ENCODE measurements at regions not wholly inside any gene's neighbourhood (a gene's known extent, or its start where the extent isn't known, plus 50 kb on each side); places are given as distances from the start of the nearest gene placed in this dataset.

- Histone ChIP-seq H3K27me3 (replicated peaks in 1 of 2; ENCODE audit: control insufficient read depth in 2 of 2, insufficient read depth in 2 of 2, low read length in 1 of 2) (no peaks in the 10 kb centered on the region), H2AFZ (ENCODE audit: control insufficient read depth, low read depth, low read length) (no peak overlapping the region), H3K9me3 (replicated peaks; ENCODE audit: control insufficient read depth, insufficient read depth, low read length) (peaks cover 3% of the 10 kb centered on the region; the same call in 1 of the 3 replicates), H4K20me1 (ENCODE audit: control insufficient read depth, insufficient read depth) (no peaks in the 10 kb centered on the region), H3K9ac (ENCODE audit: control insufficient read depth, insufficient read depth, low read length) (no peak overlapping the region), H3K4me2 (ENCODE audit: control insufficient read depth, insufficient read depth) (no peak overlapping the region), H3K36me3 (ENCODE audit: control insufficient read depth in 2 of 2, insufficient read depth in 2 of 2, low read length in 1 of 2) (no peaks in the 10 kb centered on the region), H3K27ac (ENCODE audit: control insufficient read depth, insufficient read depth) (no peak overlapping the region), H3K79me2 (ENCODE audit: control insufficient read depth, insufficient read depth, low read length) (no peaks in the 10 kb centered on the region), H3K4me1 (ENCODE audit: control insufficient read depth, insufficient read depth, low read length) (no peaks in the 10 kb centered on the region), H3K4me3 (no peak overlapping the region)
- FAIRE-seq (no peak), ATAC-seq (no peak), DNase-seq (ENCODE audit: low read depth, low spot score) (no peak)
- ChIA-PET SMC1A (ENCODE audit: uncharacterized antibody, unreplicated experiment) (no interaction called here), CTCF (no interaction called here), RAD21 (ENCODE audit: unreplicated experiment) (no interaction called here), POLR2A (no interaction called here)
- no peak for TF ChIP-seq ZBED1 (IDR thresholded peaks at IDR 0.05; ENCODE audit: borderline replicate concordance)
- no peak for TF ChIP-seq PRDM15 (CRISPR knock-in tag; IDR thresholded peaks at IDR 0.05)
- TF ChIP-seq ZNF687 (IDR thresholded peaks at IDR 0.05) = no peak
- intact Hi-C loops (cut with micrococcal nuclease; ENCODE audit: unreplicated experiment) = no loop called here
- in situ Hi-C loops (cut with MboI) = no loop called here
- no TSS peak for BruUV-seq (replicated peaks)
- 36% methylated on average over 18 of the region's 20 CpGs for whole genome bisulfite sequencing (ENCODE audit: insufficient coverage, insufficient replicate concordance, low lambda C conversion rate, missing lambda C conversion rate)
Measured at GRCh38 chr12:37546901-37547475, 769.6 kb upstream of the ALG10B start.

All from GM12878 (cell line).